IMR-90 (cell line): ENCODE measurements at regions not wholly inside any gene's neighbourhood (a gene's known extent, or its start where the extent isn't known, plus 50 kb on each side); places are given as distances from the start of the nearest gene placed in this dataset.

Experiments
- ATAC-seq: fragments of 200-7000 bp; cut with Tn5 transposase; 2 replicates; pipeline ENCODE4 v1.9.1; 2020; ENCODE audit warnings: low read depth, mild to moderate bottlenecking, moderate library complexity
- BruUV-seq: library from RNA; stranded (reverse); fragments of 400-500 nt; replicated peaks from 2 replicates; lab custom pipeline; 2021; lab: Mats Ljungman, UMichigan
- CTCF ChIA-PET: fragments of 300-600 bp; formaldehyde crosslinking; extraction: SDS; loops from one replicate; lab custom pipeline; 2021; ENCODE audit warnings: antibody characterized with exemption; lab: Yijun Ruan, JAX
- POLR2A ChIA-PET: fragments of 300-600 bp; sonication (Branson Sonifier 250); formaldehyde crosslinking; loops from one replicate; lab custom pipeline; 2022; ENCODE audit warnings: antibody characterized with exemption; ENCODE audit not compliant: unreplicated experiment; lab: Charles Lee
- DNase-seq: peaks from one replicate; pipeline ENCODE4 v3.0.0; 2013
- H2AFZ ChIP-seq: replicated peaks from 2 replicates; pipeline ENCODE3; 2013; ENCODE audit warnings: low read length, mild to moderate bottlenecking; ENCODE audit not compliant: poor library complexity
- H2AK5ac ChIP-seq: 2 replicates; pipeline ENCODE4 v1.6.1; 2013; ENCODE audit warnings: low read depth, low read length, inconsistent platforms
- H2AK9ac ChIP-seq: replicated peaks from 2 replicates; pipeline ENCODE3; 2013; ENCODE audit warnings: mild to moderate bottlenecking, low read depth, low read length, moderate library complexity; ENCODE audit not compliant: poor library complexity
- H2BK120ac ChIP-seq: 2 replicates; pipeline ENCODE4 v1.6.1; 2013; ENCODE audit warnings: low read depth, low read length, inconsistent platforms
- H2BK15ac ChIP-seq: 3 replicates; pipeline ENCODE4 v1.6.1; 2013; ENCODE audit warnings: low read depth, low read length, inconsistent platforms
- H2BK20ac ChIP-seq: 2 replicates; pipeline ENCODE4 v1.6.1; 2013; ENCODE audit warnings: low read depth, mild to moderate bottlenecking, inconsistent platforms, low read length, moderate library complexity
- H2BK5ac ChIP-seq: 2 replicates; pipeline ENCODE4 v1.6.1; 2013; ENCODE audit warnings: mild to moderate bottlenecking, low read depth, low read length, inconsistent platforms; ENCODE audit not compliant: poor library complexity, severe bottlenecking
- H3K14ac ChIP-seq: replicated peaks from 2 replicates; pipeline ENCODE4 v1.6.1; 2013; ENCODE audit warnings: low read depth, low read length, inconsistent platforms
- H3K18ac ChIP-seq: 2 replicates; pipeline ENCODE4 v1.6.1; 2013; ENCODE audit warnings: low read depth, low read length, control low read depth
- H3K23ac ChIP-seq: 2 replicates; pipeline ENCODE4 v1.6.1; 2013; ENCODE audit warnings: low read depth, low read length, inconsistent platforms
- H3K27ac ChIP-seq: 2 replicates; pipeline ENCODE4 v1.5.1; 2013; ENCODE audit warnings: mild to moderate bottlenecking, control low read depth, low read length; ENCODE audit not compliant: insufficient read depth
- H3K27me3 ChIP-seq: 2 replicates; pipeline ENCODE4 v1.6.1; 2013; ENCODE audit warnings: low read length; ENCODE audit not compliant: control insufficient read depth, insufficient read depth
- H3K36me3 ChIP-seq: 2 replicates; pipeline ENCODE4 v1.6.1; 2013; ENCODE audit warnings: low read length, mixed read lengths; ENCODE audit not compliant: control insufficient read depth, insufficient read depth
- H3K4ac ChIP-seq: 2 replicates; pipeline ENCODE4 v1.6.1; 2013; ENCODE audit warnings: low read depth, low read length, inconsistent platforms
- H3K4me1 ChIP-seq: 2 replicates; pipeline ENCODE4 v1.6.1; 2013; ENCODE audit warnings: low read length, mixed read lengths; ENCODE audit not compliant: control insufficient read depth, insufficient read depth
- H3K4me2 ChIP-seq: 2 replicates; pipeline ENCODE4 v1.6.1; 2013; ENCODE audit warnings: low read depth, mild to moderate bottlenecking, control low read depth, low read length, moderate library complexity
- H3K4me3 ChIP-seq: 2 replicates; pipeline ENCODE4 v1.5.1; 2013; ENCODE audit warnings: low read depth, mild to moderate bottlenecking, control low read depth, low read length, moderate library complexity; ENCODE audit not compliant: insufficient read depth
- H3K56ac ChIP-seq: 2 replicates; pipeline ENCODE4 v1.6.1; 2013; ENCODE audit warnings: low read length, inconsistent platforms; ENCODE audit not compliant: insufficient read depth; ENCODE audit errors: extremely low read depth
- H3K79me1 ChIP-seq, 2 experiments: 2 replicates each; pipeline ENCODE4 v1.6.1; 2013; ENCODE audit warnings: low read length in 2 of 2, inconsistent platforms in 1 of 2, low read depth in 1 of 2
- H3K9ac ChIP-seq: 2 replicates; pipeline ENCODE4 v1.6.1; 2013; ENCODE audit warnings: low read depth, low read length, control low read depth
- H3K9me1 ChIP-seq: 2 replicates; pipeline ENCODE4 v1.6.1; 2013; ENCODE audit warnings: low read length, inconsistent platforms; ENCODE audit not compliant: insufficient read depth
- H3K9me3 ChIP-seq: 2 replicates; pipeline ENCODE4 v1.6.1; 2013; ENCODE audit warnings: low read length; ENCODE audit not compliant: control insufficient read depth, insufficient read depth
- H4K20me1 ChIP-seq: 2 replicates; pipeline ENCODE4 v1.6.1; 2013; ENCODE audit warnings: low read length, inconsistent platforms; ENCODE audit not compliant: insufficient read depth
- H4K5ac ChIP-seq: 2 replicates; pipeline ENCODE4 v1.6.1; 2013; ENCODE audit warnings: mild to moderate bottlenecking, low read depth, low read length, control low read depth
- H4K8ac ChIP-seq, 2 experiments: 2 replicates each; pipeline ENCODE4 v1.6.1; 2013; ENCODE audit warnings: low read depth in 2 of 2, low read length in 2 of 2, control low read depth in 1 of 2, inconsistent platforms in 1 of 2
- H4K91ac ChIP-seq: 2 replicates; pipeline ENCODE4 v1.6.1; 2013; ENCODE audit warnings: low read depth, low read length, inconsistent platforms; ENCODE audit not compliant: insufficient read depth
- MAFK ChIP-seq: IDR thresholded peaks from 2 replicates; pipeline ENCODE4 v1.6.1; 2012; ENCODE audit warnings: low read depth, low read length, improper control_type of control experiment
- NFE2L2 ChIP-seq: fragments of 150-350 bp; IDR thresholded peaks from 2 replicates; pipeline ENCODE4 v1.6.1; 2016; ENCODE audit warnings: low read depth, mild to moderate bottlenecking, low read length
- SMC3 ChIP-seq: fragments of 150-350 bp; IDR thresholded peaks from 2 replicates; pipeline ENCODE4 v1.6.1; 2016; ENCODE audit warnings: low read depth, mild to moderate bottlenecking, antibody characterized with exemption, low read length, moderate library complexity
- WGBS, 2 experiments: methylation state at CpG; one replicate each; pipeline versions ENCODE4 v1.1.5 to v1.1.7; 2013; ENCODE audit warnings: missing lambda C conversion rate in 2 of 2; ENCODE audit not compliant: insufficient read length in 1 of 2; ENCODE audit errors: extremely low coverage in 2 of 2; 5-methylcytosine and 5-hydroxymethylcytosine counted together
- dilution Hi-C: fragments of 300-500 bp; cut with HindIII; formaldehyde crosslinking; loops from one replicate; pipeline ENCODE4 v1.14.3; 2018; ENCODE audit warnings: low sequenced_read_pairs; ENCODE audit not compliant: unreplicated experiment
- in situ Hi-C: fragments of 300-500 bp; cut with MboI; formaldehyde crosslinking; loops from 3 replicates; pipeline ENCODE4 v1.14.3; 2019; ENCODE audit warnings: low sequenced_read_pairs, inconsistent platforms, mixed read lengths
- intact Hi-C: fragments of 100-400 bp; cut with micrococcal nuclease; formaldehyde crosslinking; loops from 2 replicates; pipeline ENCODE4 v1.10.0; 2022

GRCh38 chr2:107657049-107657448 is 169.6 kb upstream of the RGPD4 start:
- in situ Hi-C loops (no loop called here), intact Hi-C loops (no loop called here), dilution Hi-C loops (no loop called here)
- Histone ChIP-seq H3K36me3 (no peaks in the 10 kb centered on the region), H3K4me3 (no peak overlapping the region), H2AK9ac (no peak overlapping the region), H3K4me1 (no peaks in the 10 kb centered on the region), H3K18ac (no peak overlapping the region), H2BK15ac (no peak overlapping the region), H2AFZ (no peak overlapping the region), H4K5ac (no peak overlapping the region), H3K9me3 (no peaks in the 10 kb centered on the region), H3K9me1 (no peaks in the 10 kb centered on the region), H3K23ac (no peak overlapping the region), H4K91ac (no peak overlapping the region), H4K20me1 (no peaks in the 10 kb centered on the region), H3K4me2 (no peak overlapping the region), H2BK20ac (no peak overlapping the region), H3K9ac (no peak overlapping the region), H3K27ac (no peak overlapping the region), H3K27me3 (no peaks in the 10 kb centered on the region), H4K8ac (no peak overlapping the region), H2BK5ac (no peak overlapping the region), H3K14ac (no peak overlapping the region), H2AK5ac (no peak overlapping the region), H3K56ac (no peak overlapping the region), H2BK120ac (no peak overlapping the region), H3K4ac (no peak overlapping the region), H3K79me1 (no peaks in the 10 kb centered on the region)
- no peak for ATAC-seq
- POLR2A ChIA-PET, result no interaction called here
- CTCF ChIA-PET, result no interaction called here
- TF ChIP-seq SMC3 (no peak), NFE2L2 (no peak), MAFK (0 out of 2 replicates have a peak, but pooled peaks have one; percentile 2)
- no peak for DNase-seq
- WGBS, 2 experiments, result no CpG with 5 or more reads among the region's 3 CpGs
- no TSS peak for BruUV-seq
